Muscle of arm (tissue), 1 donor: ENCODE measurements at regions not wholly inside any gene's neighbourhood (a gene's known extent, or its start where the extent isn't known, plus 50 kb on each side); places are given as distances from the start of the nearest gene placed in this dataset.

Experiments used
- DNase-seq: peaks from one replicate; pipeline ENCODE4 v3.0.0-alpha.2; 2013

DNA sequence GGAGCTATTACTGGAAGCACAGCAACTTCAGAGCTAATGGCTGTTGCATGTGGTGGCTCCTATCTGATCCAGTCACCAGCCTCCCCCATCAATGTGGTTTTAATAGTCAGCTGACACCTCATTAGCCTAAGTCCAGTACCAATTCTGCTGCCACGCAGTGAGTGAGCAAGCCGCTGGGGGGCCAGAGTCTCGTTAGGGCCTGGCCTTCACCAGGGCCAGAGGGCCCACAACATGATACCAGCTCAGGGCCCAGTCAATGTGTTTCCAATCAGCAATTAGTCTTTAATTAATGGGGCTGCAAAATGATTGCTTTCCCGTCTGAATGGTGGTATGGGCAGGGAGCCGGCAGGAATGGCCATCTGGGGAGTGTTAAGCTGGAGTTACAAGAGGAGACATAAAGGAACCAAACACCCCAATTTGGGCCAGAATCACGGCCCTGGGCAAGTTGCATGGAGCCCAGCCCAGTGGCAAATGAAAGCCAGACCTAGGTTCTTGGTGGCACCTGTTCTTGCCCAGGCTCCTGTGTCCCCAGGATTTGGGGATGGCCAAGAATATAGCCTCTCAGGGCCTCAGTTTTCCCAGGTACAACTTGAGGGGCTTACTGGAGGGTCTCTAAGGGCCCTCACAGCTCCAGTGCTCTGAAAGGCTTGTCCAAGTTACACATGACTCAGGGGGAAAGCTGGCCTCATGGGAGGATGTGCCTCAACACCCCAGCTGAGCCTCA is 119.2 kb downstream of the EFNB1 start:
- no peak for DNase-seq

- no peak for DNase-seq
Observed at GRCh38 chrX:68945603-68946228, 116.9 kb downstream of the EFNB1 start.

- no peak for DNase-seq
Observed at GRCh38 chrX:68945081-68945602, 116.3 kb downstream of the EFNB1 start.

DNA sequence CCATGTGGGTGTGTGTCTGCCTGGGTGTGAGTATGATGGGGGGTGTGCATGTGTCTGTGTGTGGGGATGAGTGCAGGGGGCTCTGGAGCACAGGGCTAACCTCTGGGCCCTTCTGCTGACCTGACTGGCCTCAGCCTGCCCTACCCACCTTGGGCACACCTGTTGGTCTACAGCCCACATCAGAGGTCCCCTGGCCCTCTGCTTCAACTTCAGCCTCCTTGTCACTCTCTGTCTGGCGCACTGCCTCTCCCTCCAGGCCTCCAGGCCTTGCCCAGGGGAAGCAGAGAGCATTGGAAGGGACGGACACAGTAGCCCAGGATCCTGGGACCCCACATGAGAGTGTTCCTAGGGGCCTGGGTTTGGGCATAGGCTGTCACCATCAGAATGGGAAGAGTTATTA is 115.4 kb downstream of the EFNB1 start:
- no peak for DNase-seq

DNA sequence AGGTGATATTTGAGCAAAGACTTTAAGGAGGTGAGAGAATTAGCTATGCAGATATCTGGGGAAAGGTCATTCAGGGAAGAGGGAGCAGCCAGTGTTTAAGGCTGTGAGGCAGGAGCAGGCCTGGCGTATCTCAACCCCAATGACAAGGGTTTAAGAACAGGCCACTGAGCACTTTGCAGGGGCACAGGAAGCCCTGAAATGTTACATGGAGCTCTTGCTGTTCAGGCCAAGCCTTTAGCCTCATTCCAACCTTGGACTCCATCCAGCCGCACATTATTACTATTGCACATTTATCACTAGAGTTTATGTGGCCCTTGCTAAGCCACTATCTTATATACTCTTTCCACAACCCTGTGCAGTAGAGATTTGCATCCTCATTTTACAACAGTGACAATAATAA is 114.0 kb downstream of the EFNB1 start:
- no peak for DNase-seq

GRCh38 chrX:68942104-68942503 is 113.3 kb downstream of the EFNB1 start:
- DNase-seq, result no peak

GRCh38 chrX:68941385-68941952 is 112.6 kb downstream of the EFNB1 start:
- no peak for DNase-seq

DNA sequence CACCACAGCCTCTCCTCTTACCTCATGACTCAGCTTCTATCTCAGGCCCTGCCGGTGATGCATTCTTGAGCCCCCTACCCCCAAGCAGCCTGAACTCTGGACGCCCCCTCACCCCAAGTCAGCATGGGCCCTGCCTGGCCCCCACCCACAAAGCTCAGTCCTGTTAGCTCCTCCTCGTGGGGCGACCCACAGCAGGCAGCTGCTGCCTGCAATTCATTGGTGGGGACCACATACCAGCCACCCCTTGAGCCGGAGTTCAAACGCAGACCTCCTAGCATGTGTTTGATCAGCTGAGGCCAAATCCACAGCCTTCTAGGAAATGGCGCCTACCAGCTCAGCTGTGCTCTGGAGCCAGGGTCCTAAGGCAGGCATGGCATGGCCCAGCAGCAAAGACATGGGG is 111.8 kb downstream of the EFNB1 start:
- DNase-seq, result no peak

- no peak for DNase-seq
Observed at GRCh38 chrX:68939868-68940267, 111.0 kb downstream of the EFNB1 start.

- no peak for DNase-seq
Observed at GRCh38 chrX:68938244-68939004, 109.6 kb downstream of the EFNB1 start.

DNA sequence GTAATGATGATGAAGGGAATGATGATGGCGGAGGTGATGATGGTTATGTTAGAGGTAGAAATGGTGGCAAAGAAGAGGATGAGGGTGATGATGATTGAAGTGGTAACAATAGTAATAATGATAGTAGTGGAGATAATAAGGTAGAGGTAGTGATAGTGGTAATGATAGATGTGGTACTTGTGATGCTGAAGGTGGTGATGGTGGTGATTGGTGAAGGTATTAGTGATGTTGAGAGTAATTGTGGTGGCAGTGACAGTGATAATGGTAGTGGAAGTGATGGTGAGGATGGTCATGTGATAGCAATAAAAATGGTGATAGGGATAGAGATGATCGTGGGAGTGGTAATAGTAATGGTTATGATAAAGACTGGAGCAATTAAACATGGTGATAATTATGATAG is 108.8 kb downstream of the EFNB1 start:
- DNase-seq, result no peak

- DNase-seq, result no peak
Observed at GRCh38 chrX:68936608-68937007, 107.8 kb downstream of the EFNB1 start.

- DNase-seq, result no peak
Observed at GRCh38 chrX:68936126-68936525, 107.3 kb downstream of the EFNB1 start.

DNA sequence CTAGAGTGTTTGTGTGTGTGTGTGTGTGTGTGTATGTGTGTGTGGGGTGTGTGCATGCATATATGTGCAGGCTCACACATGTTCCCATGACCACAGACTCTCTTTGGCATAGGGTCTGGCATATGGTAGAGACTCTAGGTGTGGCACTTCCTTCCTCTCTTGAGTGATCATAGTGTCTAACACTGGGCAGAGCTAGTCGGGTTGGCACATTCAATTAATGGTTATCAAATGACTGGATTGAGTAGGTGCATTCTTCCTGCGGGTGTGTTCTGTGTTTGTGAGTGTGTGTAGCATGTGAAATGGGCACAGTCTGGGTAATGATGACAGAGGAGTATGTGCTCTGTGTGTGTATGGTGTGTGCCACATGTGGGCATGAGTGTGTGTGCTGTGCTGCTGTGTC is 106.5 kb downstream of the EFNB1 start:
- DNase-seq, result no peak

- DNase-seq, result no peak
Observed at GRCh38 chrX:68934922-68935321, 106.1 kb downstream of the EFNB1 start.

DNA sequence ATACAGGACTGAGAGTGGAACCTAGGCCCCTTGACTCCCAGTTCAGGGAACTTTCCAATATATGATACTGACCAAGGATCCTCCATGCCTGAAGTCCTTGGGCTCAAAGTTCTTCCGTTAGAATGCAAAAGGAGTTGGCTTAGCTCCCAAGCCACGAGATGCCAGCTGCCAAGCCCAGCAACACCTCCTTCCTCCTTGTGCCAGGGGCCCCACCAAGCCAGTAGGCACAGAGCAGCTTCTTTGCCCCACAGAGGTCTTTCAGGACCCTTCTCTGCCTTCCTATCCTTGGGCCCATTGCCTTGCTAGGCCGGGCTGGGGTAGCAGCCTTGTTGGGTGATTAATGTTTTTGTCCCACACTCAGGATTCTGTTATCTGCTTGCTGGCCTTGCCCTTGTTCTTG is 105.6 kb downstream of the EFNB1 start:
- DNase-seq, result no peak

GRCh38 chrX:68932611-68933010 is 103.8 kb downstream of the EFNB1 start:
- DNase-seq, result no peak

DNA sequence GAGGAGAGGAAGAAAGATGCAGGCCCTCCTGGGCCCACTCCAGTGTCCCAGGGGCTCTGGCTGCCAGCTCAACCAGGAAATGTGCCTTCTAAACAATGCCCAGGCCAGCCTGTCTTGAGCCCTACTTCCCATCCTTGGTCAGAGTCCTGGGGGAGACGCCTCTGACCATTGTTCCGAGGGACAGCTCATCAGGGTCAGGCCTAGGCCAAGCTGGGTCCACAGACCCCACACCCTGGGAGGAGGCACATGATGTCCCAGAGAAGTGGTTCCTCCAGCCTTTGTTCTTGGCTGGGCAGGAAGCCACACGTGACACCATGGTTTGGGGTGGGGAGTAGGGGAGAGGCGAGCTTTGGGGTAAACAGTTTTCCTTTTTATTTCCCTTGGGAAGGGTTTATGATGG is 102.5 kb downstream of the EFNB1 start:
- no peak for DNase-seq

GRCh38 chrX:68930542-68931317 is 101.9 kb downstream of the EFNB1 start:
- DNase-seq, result no peak

DNA sequence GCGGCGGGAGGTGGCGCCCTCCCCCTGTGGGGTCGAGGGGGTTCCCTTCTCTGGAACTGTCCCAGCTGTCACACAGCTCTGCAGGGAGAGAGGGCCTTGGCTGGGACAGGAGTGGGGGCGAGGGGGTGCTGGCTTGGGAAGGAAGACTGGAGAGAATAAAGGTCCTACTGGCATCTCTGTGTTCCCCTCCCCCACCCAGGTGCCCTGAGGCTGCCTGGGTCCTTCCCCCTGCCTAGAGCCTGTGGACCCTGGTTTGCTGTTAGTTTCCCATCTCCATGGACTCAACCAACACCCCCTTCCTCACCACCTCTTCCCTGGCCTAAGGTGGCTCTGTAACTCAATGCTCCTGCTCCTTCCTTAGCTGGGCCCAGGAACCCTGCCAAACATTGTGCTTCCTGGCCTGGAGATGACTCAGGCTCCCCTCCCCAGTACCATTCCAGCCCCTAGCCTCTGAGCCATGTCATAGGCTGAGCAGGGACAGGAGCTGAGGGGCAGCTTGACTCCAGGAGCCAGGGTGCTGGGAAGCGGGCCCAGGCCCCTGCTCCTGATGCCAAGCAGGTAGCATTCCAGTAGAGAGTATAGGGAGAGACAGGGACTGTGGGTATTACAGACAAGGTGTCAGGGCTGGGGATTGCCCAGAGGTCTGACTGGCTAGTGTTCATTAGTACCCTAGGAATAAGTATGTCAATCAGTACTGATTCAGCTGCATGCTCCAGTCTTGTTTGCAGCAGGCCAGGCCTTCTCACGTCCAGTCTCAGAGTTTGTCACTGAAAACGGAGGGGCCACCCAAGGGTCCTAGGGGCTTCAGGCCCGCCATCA is 100.7 kb downstream of the EFNB1 start:
- no peak for DNase-seq

DNA sequence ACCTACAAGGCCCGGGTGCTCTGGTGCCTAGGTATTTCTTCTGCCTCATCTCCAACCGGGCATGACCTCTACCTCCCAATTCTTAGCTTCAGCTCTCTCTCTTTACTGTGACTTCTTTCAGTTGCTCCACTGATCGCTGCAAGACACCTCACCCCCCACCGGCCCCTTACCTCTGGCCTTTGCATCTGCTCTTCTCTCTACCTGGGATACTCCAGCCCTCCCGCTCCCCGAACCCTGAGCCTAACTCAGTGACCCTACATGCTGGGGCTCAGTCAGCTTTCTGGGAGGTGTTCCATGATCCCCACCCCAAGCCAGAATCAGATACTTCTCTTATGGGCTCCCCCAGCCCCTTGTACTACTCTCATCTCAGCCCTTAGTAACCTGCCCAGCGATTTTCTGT is 99.6 kb downstream of the EFNB1 start:
- no peak for DNase-seq
